ENCODE measurements at regions not wholly inside any gene's neighbourhood (a gene's known extent, or its start where the extent isn't known, plus 50 kb on each side); places are given as distances from the start of the nearest gene placed in this dataset.

DNA sequence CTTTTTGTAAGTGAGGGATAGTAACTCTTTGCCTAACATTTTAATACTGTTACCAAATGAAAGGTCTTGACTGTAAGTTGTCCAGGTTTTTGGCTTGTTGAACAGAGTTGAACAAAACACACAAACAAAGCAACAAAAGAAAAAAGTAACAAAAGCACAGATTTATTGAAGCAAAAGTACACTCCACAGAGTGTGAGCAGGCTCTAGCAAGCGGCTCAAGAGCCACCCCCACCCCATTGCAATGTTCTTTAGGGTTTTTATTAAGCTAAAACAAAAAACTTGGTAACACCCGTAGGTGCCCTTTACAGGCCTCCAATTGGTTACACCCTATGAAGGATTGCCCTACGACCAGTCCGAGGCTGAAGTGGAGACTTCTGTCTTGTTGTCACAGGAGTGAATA is 197.4 kb upstream of the MAP3K1 start:
- no peak for DNase-seq

- DNase-seq, result no peak
Observed at GRCh38 chr5:56616454-56617160, 198.7 kb upstream of the MAP3K1 start.

- peak; percentile 11 for DNase-seq
Observed at GRCh38 chr5:56615361-56616153, 199.8 kb upstream of the MAP3K1 start.

- DNase-seq, result peak; percentile 21
Observed at GRCh38 chr5:56612759-56613158, 202.6 kb upstream of the MAP3K1 start.

GRCh38 chr5:56612353-56612752 is 203.0 kb upstream of the MAP3K1 start:
- no peak for DNase-seq

GRCh38 chr5:56610093-56610698 is 205.2 kb upstream of the MAP3K1 start:
- DNase-seq, result peak; percentile 21

- no peak for DNase-seq
Observed at GRCh38 chr5:56608217-56608925, 207.0 kb upstream of the MAP3K1 start.

GRCh38 chr5:56607551-56607950 is 207.8 kb upstream of the MAP3K1 start:
- DNase-seq, result no peak

DNA sequence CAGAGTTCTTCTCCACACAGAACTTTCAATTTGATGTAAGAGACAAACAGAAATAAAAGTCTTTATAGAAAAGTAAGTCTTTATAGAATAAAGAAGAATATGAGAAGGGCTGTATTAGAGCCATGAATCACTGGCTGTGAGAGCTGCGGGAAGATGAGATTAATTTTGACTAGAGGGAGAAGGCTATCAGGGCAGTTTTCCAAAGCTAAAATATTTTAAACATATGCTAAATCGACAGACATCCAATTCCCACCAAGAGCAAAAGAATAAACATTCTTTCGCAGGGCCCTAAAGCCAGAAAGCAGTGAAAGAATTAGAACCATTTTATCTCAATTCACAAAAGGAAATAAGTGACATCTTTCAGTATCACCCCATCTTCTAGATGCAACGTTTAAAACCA is 208.3 kb upstream of the MAP3K1 start:
- no peak for DNase-seq

DNA sequence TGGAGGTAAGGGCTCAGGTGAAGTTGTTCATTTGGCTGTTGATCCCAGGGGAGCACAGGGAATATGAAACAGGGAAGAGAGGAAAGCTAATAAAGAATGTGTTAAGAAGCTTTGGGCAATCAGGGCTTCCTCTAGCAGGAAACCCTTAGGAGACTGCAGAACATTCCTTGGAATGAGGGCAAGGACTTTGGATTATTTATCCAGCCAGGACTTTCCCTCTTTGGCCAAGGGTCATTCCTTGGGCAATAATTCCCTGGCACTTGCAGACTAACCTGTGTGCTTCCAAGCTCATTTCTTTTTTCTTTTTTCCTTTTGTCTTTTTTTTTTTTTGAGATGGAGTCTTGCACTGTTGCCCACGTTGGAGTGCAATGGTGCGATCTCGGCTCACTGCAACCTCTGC is 209.2 kb upstream of the MAP3K1 start:
- no peak for DNase-seq

GRCh38 chr5:56605231-56605630 is 210.1 kb upstream of the MAP3K1 start:
- DNase-seq, result no peak

DNA sequence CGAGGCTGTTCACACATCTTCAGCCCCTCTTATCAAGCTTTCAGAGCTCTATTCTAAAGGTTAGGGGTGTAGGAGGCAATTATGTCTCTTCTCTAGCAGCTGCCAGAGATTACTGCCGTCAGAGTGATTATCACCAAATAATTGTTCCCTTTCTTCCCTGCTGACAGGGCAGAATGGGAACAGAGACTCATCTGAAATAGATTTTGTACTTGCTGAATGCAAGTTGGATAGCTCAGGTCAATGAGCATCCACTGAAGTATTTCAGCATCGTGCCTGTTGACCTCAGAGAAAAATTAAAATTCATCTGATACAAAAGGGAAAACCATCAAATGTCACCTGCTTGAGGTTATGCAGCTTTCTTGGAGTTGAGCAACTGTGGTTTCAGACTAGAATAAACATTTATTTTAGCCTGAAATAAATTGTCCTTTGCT is 213.7 kb upstream of the MAP3K1 start:
- DNase-seq, result no peak

DNA sequence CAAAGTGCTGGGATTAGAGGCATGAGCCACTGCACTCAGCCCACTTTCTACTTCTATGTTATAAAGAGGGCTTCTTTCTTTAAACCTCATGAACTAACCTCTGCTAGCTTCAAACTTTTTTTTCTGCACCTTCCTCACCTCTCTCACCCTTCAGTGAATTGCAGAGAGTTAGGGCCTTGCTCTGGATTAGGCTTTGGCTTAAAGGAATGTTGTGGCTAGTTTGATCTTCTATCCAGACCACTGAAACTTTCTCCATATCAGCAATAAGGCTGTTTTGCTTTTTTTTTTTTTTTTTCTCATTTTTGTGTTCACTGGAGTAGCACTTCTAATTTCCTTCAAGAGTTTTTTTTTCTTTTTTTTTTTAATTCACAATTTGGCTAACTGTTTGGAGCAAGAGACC is 216.4 kb upstream of the MAP3K1 start:
- no peak for DNase-seq

DNA sequence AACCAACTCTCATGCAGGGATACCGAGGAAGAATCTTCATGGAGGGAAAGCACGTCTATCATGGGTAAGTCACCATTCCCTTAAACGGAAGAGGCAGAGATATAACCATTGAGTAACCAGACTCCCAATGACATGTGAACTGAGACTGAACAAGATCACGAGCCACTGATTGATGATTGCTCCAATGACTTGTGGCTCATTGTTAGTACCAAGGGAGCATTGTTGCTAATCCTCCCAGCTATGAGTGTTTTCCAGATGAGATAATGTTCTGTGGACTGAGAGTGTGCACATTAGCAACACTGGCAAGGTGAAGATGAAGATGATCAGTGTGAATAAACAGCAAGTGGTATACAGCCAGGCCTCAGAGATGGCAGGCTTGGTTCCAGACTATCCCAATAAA is 219.2 kb upstream of the MAP3K1 start:
- no peak for DNase-seq

DNA sequence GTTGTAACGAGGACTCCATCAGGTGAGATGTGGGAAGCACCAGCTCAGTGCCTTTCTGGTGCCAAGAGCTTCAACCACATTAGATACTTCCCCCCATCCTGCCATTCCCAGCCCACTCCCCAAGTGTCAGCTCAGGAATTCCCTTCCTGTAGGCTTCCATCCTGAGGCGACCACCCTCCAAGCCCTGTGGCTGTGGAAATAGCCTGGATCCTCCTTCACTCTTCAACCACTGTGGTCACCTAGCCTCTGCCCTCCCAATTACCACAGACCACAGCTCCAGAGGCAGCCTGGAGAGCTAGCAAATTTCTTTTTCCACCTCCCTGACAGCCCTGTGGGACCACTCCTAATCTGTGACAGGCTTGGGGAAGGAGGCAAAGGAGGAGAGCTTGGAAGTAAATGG is 219.8 kb upstream of the MAP3K1 start:
- no peak for DNase-seq

- DNase-seq, result no peak
Observed at GRCh38 chr5:56594792-56595191, 220.6 kb upstream of the MAP3K1 start.

GRCh38 chr5:56591081-56591480 is 224.3 kb upstream of the MAP3K1 start:
- no peak for DNase-seq

- DNase-seq, result no peak
Observed at GRCh38 chr5:56589481-56589860, 225.9 kb upstream of the MAP3K1 start.

DNA sequence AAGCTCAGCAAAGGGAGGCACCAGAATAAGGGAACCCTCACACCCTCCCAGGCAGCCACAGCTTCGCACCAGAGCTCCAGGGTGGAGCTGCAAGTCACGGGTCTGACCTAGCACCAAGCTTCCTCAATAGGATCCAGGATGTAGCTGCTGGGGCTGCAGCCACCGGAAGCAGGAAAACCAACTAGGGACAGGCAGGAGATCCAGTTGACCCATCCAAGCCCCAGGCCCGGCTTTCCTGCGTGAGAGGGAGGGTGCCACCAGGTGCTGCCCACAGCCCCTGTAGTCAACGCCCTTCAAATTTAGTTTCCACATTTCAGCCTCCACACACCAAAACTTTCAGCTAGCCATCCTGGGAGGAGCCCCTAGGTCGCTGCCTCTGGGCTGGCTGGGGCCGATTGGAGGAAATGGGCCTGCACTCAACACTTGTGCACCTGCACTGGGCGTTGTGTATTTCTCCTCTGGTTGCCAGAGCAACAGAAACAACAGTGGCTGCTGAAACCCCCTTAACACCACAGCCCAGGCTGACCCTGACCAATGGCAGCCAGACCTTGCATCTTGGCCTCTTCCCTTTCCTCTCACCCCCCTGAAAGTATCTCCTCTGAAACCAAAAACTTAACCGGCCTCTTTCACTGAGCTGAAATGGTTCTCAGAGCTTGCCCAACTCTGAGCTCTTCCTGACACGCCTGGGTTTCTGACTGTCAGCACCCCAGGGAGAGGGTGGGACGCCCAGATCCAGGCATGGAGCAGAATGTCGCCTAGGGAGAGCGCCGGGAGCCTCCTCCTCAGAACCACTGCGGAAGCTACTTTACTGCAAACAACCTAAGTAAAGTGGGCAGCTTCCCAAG is 226.5 kb upstream of the MAP3K1 start:
- DNase-seq, result peak; percentile 60

DNA sequence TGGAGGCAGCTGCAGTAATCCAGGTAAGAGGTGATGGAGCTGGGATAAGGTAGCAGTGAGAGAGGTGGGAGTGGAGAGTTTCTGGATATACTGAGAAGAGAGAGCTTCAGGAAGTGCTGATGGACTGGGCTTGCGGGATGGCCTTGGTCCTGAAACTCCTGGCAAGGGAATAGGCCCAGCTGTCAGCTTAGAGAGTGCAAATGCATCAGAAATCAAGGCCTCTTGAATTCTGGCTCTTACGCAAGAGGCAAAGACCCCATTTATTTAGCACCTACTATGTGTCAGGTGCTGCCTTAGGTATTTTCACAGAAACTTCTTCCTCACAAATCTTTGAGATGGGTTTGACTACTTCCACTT is 227.2 kb upstream of the MAP3K1 start:
- no peak for DNase-seq

DNA sequence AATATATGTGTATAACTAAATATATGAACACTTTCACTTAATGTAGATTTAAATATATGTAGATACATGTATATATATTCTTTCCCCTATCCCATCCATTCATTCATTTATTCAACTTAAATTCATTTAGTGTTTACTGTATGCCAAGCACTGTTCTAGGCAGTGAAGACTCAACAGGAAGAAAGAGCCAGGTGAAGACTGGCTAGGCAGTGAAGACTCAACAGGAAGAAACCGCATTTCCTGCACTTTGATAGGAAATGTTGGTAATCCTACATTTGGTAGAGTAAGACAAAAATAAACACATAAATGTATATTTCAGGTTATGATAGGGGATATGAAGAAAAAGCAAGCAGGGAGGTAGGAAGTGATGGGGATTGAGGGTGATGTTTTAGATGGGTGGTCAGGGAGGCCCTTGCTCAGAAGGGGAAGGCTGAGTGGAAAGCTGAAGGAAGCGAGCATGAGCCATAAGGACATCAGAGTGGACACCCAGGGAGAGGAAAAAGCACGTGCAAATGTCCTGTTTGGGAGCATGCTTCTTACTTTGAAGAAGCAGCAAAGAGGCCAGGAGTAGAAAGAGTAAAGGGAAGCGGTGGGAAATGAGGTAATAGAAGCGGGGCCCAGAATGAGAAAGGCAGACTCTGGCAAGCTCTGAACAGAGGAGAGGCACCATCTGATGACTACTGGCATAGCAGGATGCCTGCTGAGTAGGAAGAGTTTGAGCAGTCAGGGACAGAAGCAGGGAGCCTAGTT is 227.8 kb upstream of the MAP3K1 start:
- peak; percentile 48 for DNase-seq

Measured in CD4-positive, alpha-beta T cell treated with Interleukin-6 for 4 hours (primary cell).